ENCODE measurements at regions not wholly inside any gene's neighbourhood (a gene's known extent, or its start where the extent isn't known, plus 50 kb on each side); places are given as distances from the start of the nearest gene placed in this dataset.

GRCh38 chr2:139911160-139911559 lies 1131.0 kb upstream of the NXPH2 start:
- no peak for TF ChIP-seq CTCF (IDR thresholded peaks at IDR 0.05; ENCODE audit: insufficient read depth, low read length)
- no peak for TF ChIP-seq POLR2AphosphoS5 (IDR thresholded peaks at IDR 0.05; ENCODE audit: low read depth)
- TF ChIP-seq REST (IDR thresholded peaks at IDR 0.05; ENCODE audit: insufficient replicate concordance, low read depth) = no peak
- no peak for TF ChIP-seq GABPA (IDR thresholded peaks at IDR 0.05; ENCODE audit: low read depth)
